ENCODE measurements at regions not wholly inside any gene's neighbourhood (a gene's known extent, or its start where the extent isn't known, plus 50 kb on each side); places are given as distances from the start of the nearest gene placed in this dataset.
"Not testable (repeated sequence)": the region's sequence is repeated elsewhere in the genome, so short reads cannot be mapped to it uniquely, and the experiment has no call there.

DNA sequence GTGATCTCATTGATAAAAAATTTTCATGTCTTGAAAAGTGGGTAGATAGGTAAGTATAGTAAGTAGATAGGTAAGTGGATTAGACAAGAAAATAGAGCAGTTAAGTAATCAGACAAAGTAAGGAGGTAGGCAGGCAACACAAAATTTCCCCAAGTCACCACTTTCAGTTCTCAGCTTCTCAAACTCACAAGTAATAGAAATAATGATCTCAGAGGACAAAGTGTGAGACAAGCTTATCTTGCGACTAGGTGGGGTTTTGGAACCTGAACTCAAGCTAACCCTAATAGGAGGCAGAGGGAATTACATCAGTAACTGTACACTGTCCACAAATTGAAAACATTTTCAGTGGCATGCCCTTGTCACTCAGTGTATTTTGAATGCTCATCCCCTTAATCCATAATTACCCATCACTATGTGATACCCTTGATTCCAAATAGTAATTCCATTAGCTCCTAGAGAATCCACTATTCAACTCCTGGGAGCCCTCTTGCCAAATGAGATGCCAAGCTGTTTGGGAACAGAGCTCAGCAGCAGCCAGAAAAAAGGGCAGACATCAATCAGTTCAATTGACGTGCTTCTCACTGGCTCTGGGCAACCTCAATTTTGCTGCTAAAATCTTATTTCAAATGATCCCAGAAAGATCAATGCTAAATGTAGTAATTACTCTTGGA lies 703.2 kb downstream of the XPNPEP1 start:
- no peak for TF ChIP-seq POLR2A (IDR thresholded peaks at IDR 0.05)
- TF ChIP-seq CTCF (IDR thresholded peaks at IDR 0.05) = no peak
- no peak for ATAC-seq
- WGBS, 4 donors = 70 to 81% (median 76%) methylated on average over 2 of the region's 2 CpGs
- H3K27me3 ChIP-seq = no peaks in the 10 kb centered on the region
- H3K27ac ChIP-seq = no peak overlapping the region
- intact Hi-C loops (cut with DNase I) = no loop called here
- H3K4me3 ChIP-seq = no peak overlapping the region
- no peak for DNase-seq
- H3K4me1 ChIP-seq = no peaks in the 10 kb centered on the region
- no peaks in the 10 kb centered on the region for H3K36me3 ChIP-seq
- no peaks in the 10 kb centered on the region for H3K9me3 ChIP-seq

- H3K4me3 ChIP-seq = no peak overlapping the region
- DNase-seq (no peak), ATAC-seq (no peak)
- no peaks in the 10 kb centered on the region for H3K36me3 ChIP-seq
- no peaks in the 10 kb centered on the region for H3K27me3 ChIP-seq
- intact Hi-C loops (cut with DNase I) = no loop called here
- WGBS, 4 donors = 73 to 83% (median 81%) methylated on average over 2 of the region's 2 CpGs
- TF ChIP-seq POLR2A (IDR thresholded peaks at IDR 0.05) (no peak), CTCF (IDR thresholded peaks at IDR 0.05) (no peak)
- H3K27ac ChIP-seq = no peak overlapping the region
- H3K9me3 ChIP-seq = no peaks in the 10 kb centered on the region
- no peaks in the 10 kb centered on the region for H3K4me1 ChIP-seq
Measured at GRCh38 chr10:109218207-109218606, 705.1 kb downstream of the XPNPEP1 start.

- no peaks in the 10 kb centered on the region for H3K36me3 ChIP-seq
- WGBS, 4 donors = 88 to 90% (median 89%) methylated on average over 3 of the region's 3 CpGs
- H3K4me1 ChIP-seq = no peaks in the 10 kb centered on the region
- H3K4me3 ChIP-seq = no peak overlapping the region
- no peaks in the 10 kb centered on the region for H3K27me3 ChIP-seq
- no peak for ATAC-seq
- no peak overlapping the region for H3K27ac ChIP-seq
- intact Hi-C loops (cut with DNase I) = no loop called here
- TF ChIP-seq CTCF (IDR thresholded peaks at IDR 0.05) (no peak), POLR2A (IDR thresholded peaks at IDR 0.05) (no peak)
- DNase-seq = no peak
- H3K9me3 ChIP-seq = peaks cover 0 to 2% (median 0%) of the 10 kb centered on the region in 12 donors
Measured at GRCh38 chr10:109215291-109216075, 707.8 kb downstream of the XPNPEP1 start.

- DNase-seq; H3K27ac ChIP-seq; intact Hi-C loops (cut with DNase I); H3K4me3 ChIP-seq; H3K4me1 ChIP-seq; H3K9me3 ChIP-seq; H3K36me3 ChIP-seq; ATAC-seq; H3K27me3 ChIP-seq: not testable (repeated sequence)
- WGBS, 4 donors = 88 to 90% (median 90%) methylated on average over 3 of the region's 3 CpGs
Measured at GRCh38 chr10:109214891-109215290, 708.4 kb downstream of the XPNPEP1 start.

All from heart left ventricle (tissue), 16 donors.